EL (cell line): ENCODE measurements at regions not wholly inside any gene's neighbourhood (a gene's known extent, or its start where the extent isn't known, plus 50 kb on each side); places are given as distances from the start of the nearest gene placed in this dataset.

ENCODE experiments used
- DNase-seq: peaks from one replicate; pipeline ENCODE4 v3.0.0-alpha.2; 2016

DNA sequence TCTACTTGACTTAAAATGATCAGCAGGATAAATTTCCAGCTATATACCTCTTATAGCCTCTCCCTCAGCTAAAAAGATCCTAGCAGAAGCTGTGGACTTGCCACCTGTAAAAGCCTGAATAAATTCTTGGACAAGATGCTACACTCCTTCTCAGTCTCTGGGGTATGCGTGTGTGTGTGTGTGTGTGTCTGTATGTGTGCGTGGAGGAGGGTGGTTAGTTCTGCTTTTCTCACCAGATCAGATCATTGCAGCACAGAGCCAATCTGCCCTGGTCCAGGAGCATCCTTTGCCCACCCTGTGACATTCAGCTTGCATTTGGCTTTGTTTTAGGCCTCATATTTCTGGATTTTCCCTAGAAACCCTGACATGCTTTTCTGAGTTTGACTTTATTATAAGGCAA lies 438.3 kb downstream of the RFC3 start:
- DNase-seq = no peak

DNA sequence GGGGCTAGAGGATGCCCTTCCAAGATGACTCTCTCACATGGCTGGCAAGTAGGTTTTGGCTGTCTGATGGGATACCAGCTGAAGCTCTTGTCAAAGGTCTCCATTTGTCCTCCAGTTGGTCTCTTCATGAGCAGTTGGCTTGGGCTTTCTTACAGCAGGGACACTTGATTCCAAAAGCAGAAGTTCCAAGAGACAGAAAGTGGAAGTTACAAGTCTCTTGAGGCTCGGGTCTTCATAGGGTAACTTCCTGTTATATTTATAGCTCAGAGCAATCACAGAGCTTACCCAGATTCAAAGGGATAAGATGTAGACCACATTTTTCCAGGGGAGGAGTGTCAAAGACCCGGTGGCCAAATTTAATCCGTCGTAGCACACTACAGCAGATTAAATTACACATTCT lies 440.0 kb downstream of the RFC3 start:
- DNase-seq = no peak

DNA sequence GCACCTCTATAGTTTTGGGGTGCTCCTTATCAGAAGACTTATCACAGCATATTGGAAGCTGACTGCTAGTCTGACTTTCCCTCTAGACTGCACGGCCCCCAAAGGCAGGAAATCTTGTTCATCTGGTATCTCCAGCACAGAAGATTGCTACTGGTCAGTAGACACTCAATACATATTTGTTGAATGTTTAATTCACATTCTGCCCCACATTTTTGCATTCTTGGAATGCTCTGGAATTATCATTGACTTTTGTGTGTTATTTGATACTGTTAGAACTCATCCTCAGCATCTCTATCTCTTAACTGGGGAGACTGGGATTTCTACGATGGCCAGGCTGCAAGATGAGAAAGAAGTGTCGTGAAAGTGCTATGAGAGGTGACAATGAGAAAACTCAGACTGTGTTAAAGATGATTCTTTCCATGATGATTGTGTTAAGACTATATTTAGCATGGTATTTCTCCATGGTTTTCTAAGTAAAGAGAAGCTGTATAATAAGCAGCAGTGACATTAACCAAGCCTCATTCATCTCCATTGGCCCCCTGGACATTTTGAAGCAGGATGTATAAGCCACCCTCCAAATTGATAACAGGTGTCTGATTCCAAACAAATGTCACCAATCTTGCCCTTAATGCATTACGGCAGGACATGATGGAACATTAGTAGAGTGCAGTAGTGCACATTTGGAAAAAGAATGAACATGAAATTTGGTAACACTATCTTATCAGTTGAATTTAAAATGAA lies 440.9 kb downstream of the RFC3 start:
- DNase-seq = peak; percentile 69

DNA sequence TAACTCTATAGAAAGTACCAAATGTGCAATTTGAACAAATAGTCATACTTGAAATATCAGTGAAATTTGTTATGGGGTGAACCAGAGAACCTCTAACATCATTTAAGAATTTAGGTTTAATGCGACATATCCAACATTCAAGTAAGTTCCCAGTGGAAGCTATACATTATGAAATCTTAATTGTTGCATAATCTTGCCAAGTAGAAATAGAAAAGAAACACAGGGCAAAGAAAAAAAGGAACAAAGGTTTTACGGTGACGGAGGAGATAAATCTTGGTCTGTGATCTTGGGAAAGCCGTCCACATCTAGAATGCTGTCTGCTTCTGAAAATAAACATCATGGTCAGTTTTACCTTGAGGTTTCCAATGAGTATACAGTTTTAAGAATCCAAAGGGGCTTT lies 445.7 kb downstream of the RFC3 start:
- no peak for DNase-seq

DNA sequence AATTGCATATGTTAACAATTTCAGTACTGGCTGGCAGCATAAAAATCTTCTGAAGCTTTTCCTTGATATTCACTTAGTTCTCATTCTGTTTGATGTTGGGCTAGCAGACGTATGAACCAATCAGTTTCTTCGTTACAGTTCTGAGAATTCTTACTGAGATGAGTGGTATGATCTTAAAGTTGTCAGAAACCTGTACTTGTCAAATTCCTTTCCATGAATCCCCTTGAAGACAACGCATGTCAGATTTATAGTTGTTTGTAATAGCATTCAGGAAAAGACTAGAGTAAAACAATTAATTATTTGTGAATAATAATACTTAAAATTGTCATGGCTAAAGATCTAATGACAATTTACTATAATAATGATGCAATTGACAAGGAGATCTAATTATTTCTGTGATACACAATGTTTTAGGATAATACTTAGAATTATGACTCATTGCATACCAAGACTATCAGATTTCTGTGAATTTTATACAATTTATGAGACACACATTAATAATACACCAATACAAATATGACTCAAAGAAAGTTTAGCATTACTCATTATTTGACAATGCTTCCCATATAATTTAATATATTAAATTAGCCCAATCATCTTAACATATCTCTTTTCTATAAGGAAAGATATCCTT lies 447.2 kb downstream of the RFC3 start:
- DNase-seq = peak; percentile 34

DNA sequence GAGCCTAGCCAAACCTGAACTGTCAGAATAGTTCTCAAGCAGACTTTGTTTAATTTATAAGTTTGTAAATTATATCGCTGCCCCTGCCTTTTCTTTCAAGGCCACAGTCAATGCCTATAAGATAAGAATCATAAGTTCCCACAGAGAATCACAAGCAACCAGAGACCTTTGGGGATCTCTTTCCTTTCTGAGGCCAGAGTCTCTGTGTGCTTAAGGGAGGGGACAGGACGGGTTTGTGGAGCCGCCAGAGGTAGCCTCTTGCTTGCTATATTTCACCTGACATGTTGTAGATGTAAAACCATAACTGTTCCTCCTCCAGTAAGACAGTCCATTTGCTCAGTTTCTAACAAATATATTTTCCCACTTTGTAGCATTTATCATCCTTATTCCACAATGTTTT lies 458.8 kb downstream of the RFC3 start:
- DNase-seq = no peak

DNA sequence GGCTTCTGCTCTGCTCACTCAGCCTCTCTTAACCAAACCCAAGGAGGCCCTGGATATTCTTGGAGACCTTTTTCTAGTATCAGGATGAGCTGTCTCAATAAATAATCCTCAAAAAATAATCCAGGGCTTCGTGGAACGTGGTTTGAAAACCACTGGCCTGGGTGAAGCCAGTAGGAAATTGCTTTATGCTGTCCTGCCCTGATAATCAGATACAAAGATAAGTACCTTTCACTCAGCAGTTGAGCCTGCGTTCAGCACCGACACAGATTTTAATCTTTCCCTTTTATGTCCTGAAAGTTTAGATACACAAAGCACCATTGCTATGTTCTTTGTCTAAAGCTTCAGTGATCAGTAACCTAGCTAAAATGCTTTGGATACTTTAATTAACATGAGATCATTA lies 460.0 kb downstream of the RFC3 start:
- DNase-seq = no peak

DNA sequence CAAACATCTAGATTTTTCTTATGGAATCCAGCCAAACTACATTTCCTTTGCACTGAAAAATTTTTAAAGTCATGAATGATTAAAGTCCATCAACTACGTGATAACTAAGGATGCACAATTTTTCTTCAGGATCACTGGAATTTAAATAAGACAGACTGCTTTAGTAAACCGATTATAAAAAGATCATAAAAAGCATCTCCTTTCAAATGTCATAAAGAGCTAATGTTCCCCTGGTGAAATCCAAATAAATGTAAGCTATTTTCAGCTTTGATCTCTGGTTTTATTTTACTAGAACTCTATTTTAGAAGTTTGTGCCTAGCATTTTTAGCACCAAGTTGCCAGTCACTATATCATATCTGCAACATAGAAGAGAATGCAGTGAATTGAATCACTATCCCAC lies 460.8 kb downstream of the RFC3 start:
- no peak for DNase-seq

DNA sequence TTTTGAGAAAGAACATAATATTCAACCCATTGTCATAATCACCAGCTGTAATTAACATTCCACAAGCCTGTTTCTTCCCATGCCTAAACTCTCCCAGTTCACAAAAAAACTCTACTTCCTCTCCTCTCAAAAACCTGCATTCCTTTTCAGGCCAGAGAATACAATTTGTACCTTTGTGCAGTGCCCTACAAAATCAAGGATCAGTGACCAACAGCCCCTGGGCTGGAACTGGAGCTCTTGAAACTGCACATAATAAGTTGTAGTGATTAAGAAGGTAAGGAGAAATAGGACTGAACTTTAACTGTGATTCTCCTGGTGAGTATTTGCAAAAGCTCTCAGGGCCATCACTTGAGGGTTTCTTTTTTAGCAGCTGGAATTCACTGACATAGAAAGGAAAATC lies 472.7 kb downstream of the RFC3 start:
- no peak for DNase-seq

DNA sequence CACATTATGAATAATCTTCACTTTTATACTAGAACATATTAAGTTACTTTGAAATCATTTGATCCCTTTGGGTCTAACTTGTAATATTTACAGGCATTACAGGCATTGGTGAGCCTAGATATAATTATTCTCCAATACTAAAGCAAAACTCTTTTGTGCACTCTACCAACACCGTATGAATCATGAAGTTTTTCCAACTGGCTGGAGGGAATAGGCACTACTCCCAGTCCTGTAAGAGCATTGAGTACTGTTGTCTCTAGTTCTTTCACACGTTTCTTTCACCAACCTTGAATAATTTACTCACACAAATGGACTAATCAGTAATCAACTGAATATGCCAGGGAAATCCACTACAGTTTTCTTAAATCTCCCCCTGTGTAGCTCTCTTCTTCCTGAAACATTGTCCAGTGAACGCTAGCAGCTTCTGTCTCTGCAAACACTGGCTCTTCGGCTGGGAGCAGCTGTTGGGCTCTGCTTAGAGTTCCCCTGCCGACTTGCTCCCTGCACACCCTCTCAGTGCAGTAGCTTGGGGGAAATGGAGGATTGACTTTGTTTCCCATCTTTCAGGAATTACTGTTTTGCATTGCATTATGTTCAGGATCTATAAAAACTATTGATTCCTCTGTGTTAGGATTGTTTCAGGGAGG lies 476.7 kb downstream of the RFC3 start:
- DNase-seq = no peak

DNA sequence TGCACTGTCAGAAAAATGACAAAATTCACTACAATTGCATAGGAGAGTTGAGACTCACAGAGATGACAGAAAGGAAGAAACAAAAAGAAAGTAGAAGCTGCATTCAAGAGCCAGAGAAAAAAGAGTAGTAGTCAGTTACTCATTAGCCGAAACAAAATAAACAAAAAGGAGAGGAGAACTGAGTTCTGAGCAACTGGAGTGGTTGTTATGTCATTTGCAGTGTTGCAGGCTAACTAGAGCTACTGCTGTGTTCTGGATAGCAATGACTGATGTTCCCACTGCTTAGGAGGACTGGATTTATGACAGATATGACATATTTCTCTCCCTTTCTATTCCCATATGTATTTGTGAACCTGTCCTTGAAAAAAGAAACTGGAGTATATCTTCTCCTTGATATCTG lies 482.6 kb downstream of the RFC3 start:
- peak; percentile 28 for DNase-seq

DNA sequence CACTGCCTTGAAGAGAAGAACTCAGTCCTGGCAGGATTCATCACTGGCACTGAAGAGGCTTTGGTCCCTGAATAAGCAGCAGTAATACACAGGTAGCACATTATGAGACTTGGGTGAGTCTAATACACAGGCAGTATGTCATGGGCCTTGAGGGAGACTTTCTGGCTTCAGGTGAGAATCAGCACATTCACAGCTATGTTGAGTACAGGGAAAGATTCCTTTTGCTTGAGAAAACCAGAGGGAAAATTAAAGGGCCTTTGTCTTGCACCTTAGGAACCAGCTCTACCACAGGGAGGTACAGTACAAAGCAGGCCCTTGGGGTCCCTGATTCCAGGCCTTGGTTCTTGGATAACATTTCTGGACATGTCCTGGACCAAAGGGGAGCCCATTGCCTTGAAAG lies 484.6 kb downstream of the RFC3 start:
- DNase-seq = no peak

DNA sequence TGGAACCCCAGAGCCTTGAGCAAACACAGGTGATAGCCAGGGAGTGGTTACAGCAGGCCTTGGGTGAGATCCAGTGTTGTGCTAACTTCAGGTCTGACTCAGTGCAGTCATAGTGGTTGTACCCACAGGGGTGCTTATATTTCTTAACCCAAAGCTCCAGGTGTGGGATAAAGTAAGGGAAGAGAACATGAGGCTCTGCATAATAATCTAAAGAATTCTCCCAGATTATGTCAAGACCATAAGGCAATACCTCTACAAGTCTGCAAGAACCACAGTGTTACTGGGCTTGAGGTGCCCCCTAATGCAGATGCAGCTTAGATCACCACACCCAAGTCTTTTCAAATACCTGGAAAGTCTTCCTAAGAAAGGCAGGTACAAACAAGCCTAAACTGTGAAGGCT lies 485.4 kb downstream of the RFC3 start:
- DNase-seq = no peak

DNA sequence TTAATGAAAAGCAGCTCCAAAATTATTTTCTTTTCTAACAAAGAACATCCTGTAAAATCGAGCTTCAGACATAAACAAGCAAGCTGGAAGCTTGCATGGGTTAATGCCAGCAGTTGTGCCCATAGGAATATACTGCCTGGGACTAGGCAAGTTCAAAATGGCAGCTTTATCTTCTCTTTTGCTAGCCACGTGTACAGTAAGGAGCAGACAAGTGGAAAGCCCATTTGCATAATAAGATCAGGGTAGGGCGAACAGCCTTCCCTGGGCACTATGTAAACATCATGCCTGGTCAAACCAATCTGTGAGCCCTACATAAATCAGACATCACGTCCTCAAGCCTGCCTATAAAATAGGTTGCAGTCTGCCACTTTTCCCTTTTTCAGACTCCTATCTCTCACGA lies 489.7 kb downstream of the RFC3 start:
- DNase-seq = no peak

DNA sequence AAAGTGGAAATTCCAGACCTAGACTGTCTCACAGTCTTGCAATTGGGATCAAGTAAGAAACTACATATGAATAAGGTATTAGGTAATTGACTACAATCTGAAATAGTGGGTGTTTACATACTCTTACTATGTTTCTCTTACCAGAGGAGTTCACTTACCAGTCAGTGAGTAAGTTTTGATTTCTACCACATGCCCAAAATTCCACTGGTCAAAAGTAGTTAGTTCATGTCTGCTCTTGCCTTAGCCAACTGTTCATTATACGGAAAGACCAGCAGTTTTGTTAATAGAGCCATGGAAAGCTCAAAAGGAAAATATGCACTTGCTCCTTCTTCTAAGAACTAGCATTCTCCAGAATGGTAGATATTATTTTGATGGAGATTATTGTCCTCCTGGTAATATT lies 490.8 kb downstream of the RFC3 start:
- peak; percentile 9 for DNase-seq

DNA sequence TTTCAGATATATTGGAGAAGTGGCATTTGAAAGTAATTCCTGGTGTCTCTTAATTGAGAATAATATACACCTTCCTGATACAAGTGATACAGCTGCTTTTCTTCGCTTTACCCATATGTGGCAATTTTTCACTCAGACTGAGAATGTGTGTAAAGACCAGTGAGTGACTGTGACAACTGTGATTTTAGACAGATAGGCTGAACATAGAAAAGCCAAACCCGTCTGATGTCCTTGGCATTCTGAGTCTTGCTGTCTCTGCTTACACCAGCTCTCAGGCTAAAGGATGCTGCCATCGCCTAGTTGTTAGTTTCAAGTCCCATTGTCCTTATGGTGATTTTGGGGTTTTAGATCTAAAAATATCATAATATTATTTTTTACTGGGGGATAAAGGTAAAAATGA lies 492.6 kb downstream of the RFC3 start:
- DNase-seq = no peak

DNA sequence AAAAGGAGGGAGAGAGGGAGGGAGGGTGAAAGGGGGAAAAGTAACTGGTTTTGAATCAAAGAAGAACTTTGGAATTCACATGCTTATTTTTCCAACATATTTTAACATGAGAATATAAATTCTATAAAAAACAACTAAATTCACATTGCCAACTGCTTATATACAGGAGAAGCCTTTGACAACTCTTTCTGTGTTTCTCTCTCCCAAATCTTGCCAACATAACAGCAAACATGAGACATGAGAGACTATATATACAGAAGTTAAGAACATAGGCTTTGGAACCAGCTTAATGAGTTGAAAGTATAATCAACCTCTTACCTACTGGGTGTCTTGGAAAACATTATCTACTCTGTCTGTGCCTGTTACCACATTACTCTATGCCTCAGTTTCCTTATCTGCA lies 493.3 kb downstream of the RFC3 start:
- no peak for DNase-seq

DNA sequence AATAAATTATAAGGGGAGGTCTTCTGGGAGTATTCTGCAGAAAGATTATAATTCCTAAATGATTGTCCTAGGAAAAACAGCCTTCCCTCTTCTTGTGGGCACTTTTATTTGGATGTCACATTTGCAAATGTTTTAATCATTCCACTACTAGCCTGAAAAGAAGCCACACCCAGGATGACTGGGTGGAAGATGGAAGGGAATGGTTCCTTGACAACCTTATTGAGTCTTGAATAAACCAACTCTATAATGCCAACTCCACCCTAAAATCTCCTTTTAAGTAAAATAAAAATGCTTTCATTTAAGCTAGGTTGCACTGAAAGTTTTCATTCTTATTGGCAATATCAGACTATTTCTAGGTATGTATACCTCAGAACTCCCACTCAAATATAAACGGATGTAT lies 494.6 kb downstream of the RFC3 start:
- DNase-seq = no peak

DNA sequence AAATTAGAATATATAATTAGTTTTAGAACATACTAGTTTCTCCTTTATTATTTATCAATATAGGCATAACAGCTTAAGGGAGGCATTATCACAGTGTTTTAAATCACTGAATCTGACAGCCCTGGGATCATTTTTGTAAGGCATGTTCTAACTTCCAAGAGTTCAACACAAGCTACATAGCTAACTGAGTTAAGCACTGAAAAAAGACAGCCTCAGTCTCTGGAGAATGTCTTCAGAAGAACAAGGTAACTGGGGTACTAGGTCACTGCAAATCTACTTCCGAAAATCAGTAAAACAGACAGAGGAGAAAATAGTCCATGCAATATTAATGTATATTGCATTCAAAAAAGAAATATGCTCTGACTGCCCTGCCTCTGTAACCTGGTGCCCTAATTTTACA lies 502.1 kb downstream of the RFC3 start:
- DNase-seq = no peak

DNA sequence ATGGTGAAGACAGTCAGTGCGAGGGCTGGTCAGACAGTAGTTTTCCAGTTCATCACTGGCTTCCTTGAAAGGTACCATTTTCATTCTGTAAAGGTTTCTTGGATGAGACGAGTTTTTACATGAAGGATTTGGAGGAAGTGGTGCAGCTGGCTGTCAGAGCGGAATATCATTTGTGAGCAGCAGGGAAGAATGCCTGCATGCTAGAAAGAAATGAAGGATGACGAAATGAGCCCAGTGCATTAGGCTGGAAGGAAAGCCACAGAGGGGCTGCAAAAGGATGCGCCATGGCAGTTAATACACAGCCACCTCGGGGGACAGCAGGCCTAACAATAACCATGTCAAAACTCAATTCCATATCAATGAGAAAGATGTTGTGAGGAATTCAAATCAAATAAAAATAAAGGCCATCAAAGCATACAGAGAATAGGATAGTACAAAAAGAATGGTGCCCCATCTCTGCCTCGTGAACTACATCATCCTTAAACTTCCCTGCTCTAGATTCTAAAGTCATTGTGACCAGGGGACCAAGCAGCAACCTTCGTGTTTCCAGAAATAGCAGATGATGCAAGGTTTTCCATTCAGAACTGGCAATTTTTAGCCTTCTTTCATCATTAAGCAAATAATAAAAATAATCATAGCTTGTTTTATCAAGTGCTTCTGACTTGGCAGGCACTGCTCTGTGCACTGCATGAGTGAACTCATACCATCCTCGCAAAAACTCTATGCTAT lies 504.2 kb downstream of the RFC3 start:
- DNase-seq = no peak

DNA sequence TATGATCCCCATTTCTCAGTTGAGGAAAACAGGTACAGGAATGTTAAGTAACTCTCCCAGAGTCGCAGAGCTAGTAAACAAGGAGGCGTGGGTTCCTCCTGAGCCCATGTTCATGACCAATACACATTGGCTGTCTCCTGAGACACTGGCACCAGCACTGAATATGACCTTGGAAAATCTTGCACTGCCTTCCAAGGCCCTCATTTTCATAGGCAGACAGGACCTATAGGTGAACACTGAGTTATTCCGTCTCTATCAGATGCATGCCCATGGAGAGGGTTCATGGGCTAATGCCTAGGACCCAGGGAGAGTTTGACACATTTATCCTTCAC lies 504.8 kb downstream of the RFC3 start:
- DNase-seq = no peak

DNA sequence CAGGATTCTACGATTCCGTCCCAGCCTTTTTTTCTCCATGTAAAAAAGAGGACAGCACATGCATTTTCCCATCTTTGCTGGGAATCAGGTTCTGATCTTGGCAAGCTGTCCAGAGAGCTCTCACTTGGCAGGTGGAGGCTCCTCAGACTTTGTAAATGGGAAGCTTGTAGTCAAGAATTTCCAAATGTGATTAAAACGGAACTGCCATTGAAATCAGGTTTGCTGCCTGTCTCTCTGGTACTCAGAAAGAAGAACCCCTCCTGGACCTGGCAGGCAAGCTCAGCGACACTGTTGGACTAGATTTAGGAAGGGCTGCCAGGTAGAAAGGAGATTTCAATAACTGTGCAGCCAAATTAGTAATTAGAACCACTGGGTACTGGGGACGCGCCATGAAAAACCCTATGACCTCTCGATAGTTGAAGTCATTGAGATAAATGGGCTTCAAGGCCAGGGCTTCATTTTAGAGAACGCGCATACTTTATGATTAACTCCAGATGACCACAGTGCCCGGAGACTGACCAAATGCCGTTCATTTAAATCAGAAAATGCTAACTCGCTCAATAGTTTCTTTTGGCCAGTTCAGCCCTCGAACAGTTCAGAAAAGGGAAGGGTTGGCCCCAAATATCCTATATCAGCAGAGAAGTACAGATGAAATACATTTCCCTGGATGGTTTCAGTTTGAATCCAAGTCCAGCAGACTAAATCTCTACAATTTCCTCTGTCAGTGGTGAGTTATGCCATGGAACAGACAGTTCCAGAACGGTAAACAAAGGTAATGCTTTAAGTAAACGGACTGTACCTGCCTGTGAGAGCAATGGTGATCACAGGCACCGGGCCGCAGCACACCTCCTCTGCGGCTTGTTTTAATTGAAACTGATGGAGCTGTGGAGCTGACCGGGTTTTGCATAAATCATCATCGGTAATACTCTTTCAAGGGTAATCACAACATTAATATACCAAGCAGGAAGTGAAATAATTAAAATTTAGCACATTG lies 517.4 kb downstream of the RFC3 start:
- no peak for DNase-seq

DNA sequence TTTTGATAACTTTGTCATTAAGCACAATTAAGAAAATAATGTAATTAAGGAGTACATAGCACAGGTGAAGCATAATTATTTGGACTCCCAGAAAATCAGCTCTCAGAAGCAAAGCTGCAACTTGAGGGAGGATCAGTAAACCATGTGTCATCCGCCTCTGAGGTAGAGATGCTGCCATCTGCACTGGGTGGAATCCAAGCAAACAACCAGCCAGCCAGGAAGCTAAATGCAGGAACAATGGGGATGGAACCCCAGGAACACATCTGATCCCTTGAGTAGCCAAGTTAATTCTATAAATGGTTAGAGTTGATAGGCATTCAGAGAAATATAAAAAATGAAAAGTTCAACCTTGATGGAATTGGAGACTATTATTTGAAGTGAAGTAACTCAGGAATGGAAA lies 520.2 kb downstream of the RFC3 start:
- no peak for DNase-seq
